ENCODE measurements at regions not wholly inside any gene's neighbourhood (a gene's known extent, or its start where the extent isn't known, plus 50 kb on each side); places are given as distances from the start of the nearest gene placed in this dataset.

DNA sequence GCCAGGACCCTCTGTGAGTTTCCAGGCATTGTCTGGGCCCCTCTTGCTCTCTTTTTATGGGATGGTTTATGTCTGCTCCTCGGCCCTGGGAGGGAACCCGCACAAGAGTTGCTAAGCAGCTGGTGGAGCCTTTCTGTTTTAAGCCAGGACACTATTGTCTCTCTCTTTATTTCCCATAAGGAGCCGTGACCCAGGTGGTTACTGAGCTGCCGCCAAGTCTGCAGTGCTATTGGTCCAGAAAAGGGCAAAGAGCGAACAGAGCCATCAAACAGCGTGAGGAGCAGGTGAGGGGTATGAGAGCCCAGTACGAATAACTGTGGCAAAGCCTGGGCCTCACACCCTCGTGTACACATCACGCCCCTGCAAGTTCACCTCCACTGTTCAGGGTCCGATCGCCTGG, 280.2 kb downstream of the SHQ1 start:
- H4K20me1 ChIP-seq (replicated peaks; ENCODE audit: insufficient read depth): no peaks in the 10 kb centered on the region
- DNase-seq (ENCODE audit: low spot score) (no peak), ATAC-seq (no peak)
- H3F3A ChIP-seq (replicated peaks; ENCODE audit: low read depth): no peaks in the 10 kb centered on the region
- Mint-ChIP-seq H3K9me3 (no peaks in the 10 kb centered on the region), H3K4me1 (peaks cover 17% of the 10 kb centered on the region), H3K27ac (no peak overlapping the region), H3K36me3 (ENCODE audit: low read depth) (no peaks in the 10 kb centered on the region), H3K27me3 (ENCODE audit: insufficient read depth, low read depth, poor library complexity) (peaks cover 2% of the 10 kb centered on the region), H3K4me3 (no peak overlapping the region)
- no peaks in the 10 kb centered on the region for H3K79me2 ChIP-seq (replicated peaks; ENCODE audit: insufficient read depth)
- H3K4me3 ChIP-seq: no peak overlapping the region
- 0 out of 2 replicates have a peak overlapping the region, but pooled peaks have one; percentile 52 for H2AFZ ChIP-seq
- H3K4me1 ChIP-seq (ENCODE audit: insufficient read depth): 0 out of 2 replicates have a peak, but pooled peaks cover 6% of the 10 kb centered on the region
- TF ChIP-seq ZNF114 (CRISPR knock-in tag; IDR thresholded peaks at IDR 0.05) (no peak), EZH2 (IDR thresholded peaks at IDR 0.05; ENCODE audit: low read depth, unreplicated experiment) (no peak), NANOG (IDR thresholded peaks at IDR 0.05; ENCODE audit: borderline replicate concordance) (no peak), ZNF462 (CRISPR knock-in tag; IDR thresholded peaks at IDR 0.05) (no peak), EZH2phosphoT487 (IDR thresholded peaks at IDR 0.05; ENCODE audit: unreplicated experiment) (no peak)
- no peaks in the 10 kb centered on the region for H3K27me3 ChIP-seq (ENCODE audit: insufficient read depth)
- H3K9me2 ChIP-seq (ENCODE audit: insufficient read depth): no peaks in the 10 kb centered on the region
- no peaks in the 10 kb centered on the region for H3K36me3 ChIP-seq (ENCODE audit: insufficient read depth)
- H3K27ac ChIP-seq (ENCODE audit: low read depth): no peak overlapping the region
- no peak overlapping the region for H3K4me2 ChIP-seq

DNA sequence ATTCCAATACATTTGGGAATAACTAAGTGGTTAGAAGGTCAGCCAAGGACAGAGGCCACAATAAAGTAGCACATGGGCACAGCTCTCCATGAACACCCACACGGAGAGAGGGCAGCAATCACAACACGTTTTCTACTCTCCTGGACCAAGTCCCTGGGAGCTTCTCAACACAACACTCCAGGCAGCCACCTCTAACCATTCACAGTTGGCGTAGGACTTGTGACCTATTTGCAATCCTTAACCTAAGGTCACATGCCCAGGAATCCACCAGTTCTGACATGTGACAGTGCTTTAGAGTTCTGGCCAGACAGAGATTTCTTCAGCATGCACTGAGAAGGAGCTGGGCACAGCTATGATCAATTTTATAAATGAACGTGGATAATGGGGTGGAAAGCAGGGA, 280.8 kb downstream of the SHQ1 start:
- H3F3A ChIP-seq (replicated peaks; ENCODE audit: low read depth): no peaks in the 10 kb centered on the region
- no peak overlapping the region for H2AFZ ChIP-seq
- no peak overlapping the region for H3K27ac Mint-ChIP-seq
- H3K27me3 ChIP-seq (ENCODE audit: insufficient read depth): no peaks in the 10 kb centered on the region
- DNase-seq (ENCODE audit: low spot score) (no peak), ATAC-seq (no peak)
- peaks cover 2% of the 10 kb centered on the region; the same call in 1 of the 3 replicates for H3K36me3 Mint-ChIP-seq (ENCODE audit: low read depth)
- H3K27me3 Mint-ChIP-seq (ENCODE audit: insufficient read depth, low read depth, poor library complexity): peaks cover 2% of the 10 kb centered on the region
- no peak overlapping the region for H3K4me3 ChIP-seq
- 0 out of 2 replicates have a peak, but pooled peaks cover 6% of the 10 kb centered on the region for H3K4me1 ChIP-seq (ENCODE audit: insufficient read depth)
- H3K4me3 Mint-ChIP-seq: no peak overlapping the region
- H3K4me1 Mint-ChIP-seq: peaks cover 13% of the 10 kb centered on the region
- no peaks in the 10 kb centered on the region for H3K36me3 ChIP-seq (ENCODE audit: insufficient read depth)
- H3K9me3 Mint-ChIP-seq: peaks cover 2% of the 10 kb centered on the region; the same call in 2 of the 3 replicates
- H3K79me2 ChIP-seq (replicated peaks; ENCODE audit: insufficient read depth): no peaks in the 10 kb centered on the region
- no peak for TF ChIP-seq ZNF462 (CRISPR knock-in tag; IDR thresholded peaks at IDR 0.05)
- no peak overlapping the region for H3K27ac ChIP-seq (ENCODE audit: low read depth)
- H3K4me2 ChIP-seq: no peak overlapping the region
- no peaks in the 10 kb centered on the region for H4K20me1 ChIP-seq (replicated peaks; ENCODE audit: insufficient read depth)
- no peaks in the 10 kb centered on the region for H3K9me2 ChIP-seq (ENCODE audit: insufficient read depth)
